Stimulated activated naive CD8-positive, alpha-beta T cell treated with anti-CD3 and anti-CD28 coated beads, Interleukin-15, amount 100 ng/mL, for 72 hours (primary cell): ENCODE measurements at regions not wholly inside any gene's neighbourhood (a gene's known extent, or its start where the extent isn't known, plus 50 kb on each side); places are given as distances from the start of the nearest gene placed in this dataset.

Experiments
- ATAC-seq: fragments of 150-1000 bp; cut with Tn5 transposase; 2 replicates; pipeline ENCODE4 v1.10.0; 2021; ENCODE audit warnings: mild to moderate bottlenecking, moderate library complexity
- DNase-seq, 2 donors: peaks; one replicate each; pipeline ENCODE4 v3.0.0; 2021 to 2022
- H3K27ac Mint-ChIP-seq, 2 donors: one replicate each; pipeline ENCODE4 v1.8.0; 2022; ENCODE audit warnings: mild to moderate bottlenecking in 2 of 2, mixed read lengths in 2 of 2, moderate library complexity in 2 of 2
- H3K27me3 Mint-ChIP-seq: one replicate; pipeline ENCODE4 v1.8.0; 2022; ENCODE audit warnings: mixed read lengths
- H3K4me1 Mint-ChIP-seq: one replicate; pipeline ENCODE4 v1.8.0; 2022; ENCODE audit warnings: mild to moderate bottlenecking, mixed read lengths
- H3K4me3 Mint-ChIP-seq, 2 donors: one replicate each; pipeline ENCODE4 v1.8.0; 2022; ENCODE audit warnings: mild to moderate bottlenecking in 2 of 2, mixed read lengths in 2 of 2, moderate library complexity in 1 of 2
- H3K9me3 Mint-ChIP-seq, 2 donors: one replicate each; pipeline ENCODE4 v1.8.0; 2022; ENCODE audit warnings: mixed read lengths in 2 of 2

DNA sequence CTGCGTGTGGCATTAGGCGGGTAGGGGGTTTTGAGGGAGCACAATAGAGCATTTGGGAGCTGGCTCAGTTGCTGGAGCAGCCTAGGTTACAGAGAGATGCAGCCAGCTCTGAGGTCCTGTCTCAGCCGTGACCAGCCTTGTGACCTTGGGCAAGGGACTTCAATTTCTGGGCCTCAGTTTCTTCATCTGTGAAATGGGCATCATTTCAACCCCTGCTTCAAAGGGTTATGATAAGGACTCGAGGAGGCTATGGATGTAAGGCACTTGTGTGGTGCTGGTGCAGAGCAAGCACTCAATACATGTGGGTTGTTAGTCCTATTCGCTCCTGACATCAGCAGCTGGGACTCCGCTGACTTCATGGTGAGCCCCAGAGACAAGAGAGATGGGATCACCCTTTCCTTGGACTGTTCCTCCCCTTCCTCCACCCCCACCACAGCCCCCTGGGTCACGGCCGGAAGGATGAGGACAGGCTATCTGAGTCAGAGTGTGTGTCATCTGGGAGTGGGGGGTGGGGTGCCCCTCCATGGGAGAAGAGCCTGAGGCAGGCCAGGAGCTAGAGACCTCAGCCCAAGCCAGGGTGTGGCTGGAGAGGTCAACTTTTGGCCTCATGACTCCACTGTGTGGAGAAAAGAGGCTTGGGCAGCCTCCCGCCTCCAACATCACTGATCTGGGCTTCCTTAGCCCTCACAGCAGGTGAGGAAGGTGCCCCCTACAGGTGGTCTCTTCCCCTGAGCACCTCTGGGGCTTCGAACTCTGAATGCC, 71.4 kb upstream of the ZBTB40 start:
- Mint-ChIP-seq H3K4me1 (no peaks in the 10 kb centered on the region), H3K27ac (no peak overlapping the region), H3K4me3 (no peak overlapping the region), H3K9me3 (no peaks in the 10 kb centered on the region), H3K27me3 (peaks cover 50% of the 10 kb centered on the region)
- DNase-seq (no peak), ATAC-seq (no peak)

GRCh38 chr1:22383526-22384294, 67.9 kb upstream of the ZBTB40 start:
- Mint-ChIP-seq H3K27ac (no peak overlapping the region), H3K4me3 (no peak overlapping the region), H3K9me3 (no peaks in the 10 kb centered on the region), H3K4me1 (no peaks in the 10 kb centered on the region), H3K27me3 (peaks cover 78% of the 10 kb centered on the region)
- no peak for DNase-seq
- ATAC-seq: no peak

GRCh38 chr1:22385537-22385936, 66.1 kb upstream of the ZBTB40 start:
- peaks cover 83% of the 10 kb centered on the region for H3K27me3 Mint-ChIP-seq
- no peak overlapping the region for H3K27ac Mint-ChIP-seq
- no peaks in the 10 kb centered on the region for H3K9me3 Mint-ChIP-seq
- no peak overlapping the region for H3K4me3 Mint-ChIP-seq
- no peaks in the 10 kb centered on the region for H3K4me1 Mint-ChIP-seq
- ATAC-seq (no peak), DNase-seq (no peak)

- no peak for ATAC-seq
- H3K27ac Mint-ChIP-seq: no peak overlapping the region
Observed at GRCh38 chr1:22386774-22387173, 64.9 kb upstream of the ZBTB40 start.

GRCh38 chr1:22387919-22388580, 63.6 kb upstream of the ZBTB40 start:
- no peak for DNase-seq
- Mint-ChIP-seq H3K4me3 (no peak overlapping the region), H3K27ac (no peak overlapping the region), H3K4me1 (no peaks in the 10 kb centered on the region), H3K9me3 (no peaks in the 10 kb centered on the region), H3K27me3 (peaks cover 91% of the 10 kb centered on the region)
- ATAC-seq: no peak

More at GRCh38 chr1:22386774-22387173, 64.9 kb upstream of the ZBTB40 start:
- no peak overlapping the region for H3K4me3 Mint-ChIP-seq
- no peaks in the 10 kb centered on the region for H3K4me1 Mint-ChIP-seq
- no peak for DNase-seq
- H3K9me3 Mint-ChIP-seq: no peaks in the 10 kb centered on the region
- H3K27me3 Mint-ChIP-seq: peaks cover 85% of the 10 kb centered on the region

DNA sequence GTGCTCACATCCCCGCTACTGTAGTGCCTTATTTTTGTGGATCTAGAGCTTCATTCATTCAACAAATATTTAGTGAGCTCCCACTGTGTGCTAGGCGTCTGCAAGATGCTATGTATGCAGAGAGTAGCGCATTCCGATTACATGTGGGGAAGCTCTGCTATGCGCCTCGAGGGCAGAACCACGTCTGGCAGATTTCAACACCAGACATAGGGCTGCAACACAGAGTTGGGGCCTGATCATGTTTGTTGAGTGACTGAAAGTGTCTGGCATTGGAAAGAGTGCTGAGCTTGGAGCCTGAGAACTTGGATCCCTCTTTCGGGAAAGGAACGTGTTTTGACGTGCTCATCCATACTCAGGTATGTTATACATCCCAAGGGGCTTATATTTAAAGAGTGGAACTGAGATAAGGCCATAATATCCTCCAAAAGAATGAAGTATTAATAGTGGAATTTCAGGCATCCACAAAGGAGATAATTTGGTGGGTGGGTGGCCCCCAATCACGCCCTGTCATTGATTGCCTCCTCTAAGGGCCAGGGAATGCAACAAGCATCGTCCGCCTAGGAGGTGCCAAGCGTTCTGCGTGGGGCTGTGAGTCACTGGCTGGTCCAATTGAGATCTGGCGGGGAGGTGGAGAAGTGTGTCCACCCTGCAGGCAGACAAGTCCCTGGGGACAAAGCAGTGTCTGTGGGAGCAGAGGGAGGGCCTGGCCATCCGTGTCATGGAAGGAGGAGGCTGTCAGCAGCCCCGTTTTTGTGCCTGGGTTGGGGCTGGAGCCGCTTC, 62.8 kb upstream of the ZBTB40 start:
- ATAC-seq: no peak
- Mint-ChIP-seq H3K4me3 (no peak overlapping the region), H3K4me1 (no peaks in the 10 kb centered on the region), H3K27ac (peak overlapping the region in 1 of 2 donors; percentile 89), H3K27me3 (peaks cover 89% of the 10 kb centered on the region), H3K9me3 (no peaks in the 10 kb centered on the region)
- no peak for DNase-seq

GRCh38 chr1:22393587-22393986, 58.1 kb upstream of the ZBTB40 start:
- H3K4me1 Mint-ChIP-seq: peaks cover 8% of the 10 kb centered on the region
- peaks cover 90% of the 10 kb centered on the region for H3K27me3 Mint-ChIP-seq
- no peak overlapping the region for H3K4me3 Mint-ChIP-seq
- H3K9me3 Mint-ChIP-seq: no peaks in the 10 kb centered on the region
- H3K27ac Mint-ChIP-seq: no peak overlapping the region
- no peak for DNase-seq
- no peak for ATAC-seq

DNA sequence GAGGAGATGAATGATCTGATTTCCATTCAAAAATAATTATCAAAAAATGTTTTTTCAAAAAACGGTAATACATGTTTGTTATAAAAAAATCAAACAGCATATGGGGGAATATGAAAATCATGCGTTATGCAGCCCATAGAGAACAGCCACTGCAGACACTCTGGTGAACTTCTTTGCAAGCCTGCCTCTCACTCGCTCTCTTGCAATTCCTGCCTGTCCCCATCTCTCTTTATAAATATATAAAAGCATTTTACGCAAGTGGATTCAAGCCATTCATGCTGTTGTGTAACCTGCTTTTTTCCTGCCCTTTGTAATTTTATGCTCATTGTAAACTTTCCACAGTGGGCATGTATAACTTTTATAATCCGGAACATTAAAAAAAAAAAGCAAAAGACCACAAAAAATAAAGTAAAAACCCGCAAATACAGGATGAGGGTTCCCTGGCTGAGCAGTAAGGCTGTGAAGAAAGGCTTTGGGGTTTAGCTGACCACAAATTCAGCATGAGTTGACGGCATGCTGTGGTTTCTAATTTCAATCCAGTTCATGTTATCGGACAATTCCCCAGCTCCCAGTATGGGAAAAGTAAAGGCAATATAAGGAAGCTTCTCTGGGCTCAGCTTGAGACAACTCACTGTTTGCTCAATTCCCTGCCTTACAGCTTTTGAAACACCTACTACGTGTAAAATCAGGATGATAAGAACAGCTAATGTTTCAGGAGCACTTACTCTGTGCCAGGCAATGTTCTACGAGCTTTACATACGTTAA, 52.8 kb upstream of the ZBTB40 start:
- H3K27me3 Mint-ChIP-seq: peaks cover 91% of the 10 kb centered on the region
- ATAC-seq (peak; percentile 62), DNase-seq (no peak)
- peaks cover 20% of the 10 kb centered on the region for H3K4me1 Mint-ChIP-seq
- no peak overlapping the region for H3K27ac Mint-ChIP-seq
- no peak overlapping the region for H3K4me3 Mint-ChIP-seq
- H3K9me3 Mint-ChIP-seq: no peaks in the 10 kb centered on the region

GRCh38 chr1:22399421-22400091, 52.1 kb upstream of the ZBTB40 start:
- H3K27ac Mint-ChIP-seq: no peak overlapping the region
- no peak for ATAC-seq

More at GRCh38 chr1:22399421-22400091, 52.1 kb upstream of the ZBTB40 start:
- Mint-ChIP-seq H3K4me3 (no peak overlapping the region), H3K9me3 (no peaks in the 10 kb centered on the region), H3K27me3 (peaks cover 91% of the 10 kb centered on the region), H3K4me1 (peaks cover 20% of the 10 kb centered on the region)
- DNase-seq: no peak
